Small intestine (tissue), 7 donors: ENCODE measurements at regions not wholly inside any gene's neighbourhood (a gene's known extent, or its start where the extent isn't known, plus 50 kb on each side); places are given as distances from the start of the nearest gene placed in this dataset.

Experiments used
- DNase-seq, 2 donors: peaks; one replicate each; pipeline versions ENCODE4 v3.0.0 to v3.0.0-alpha.2; 2013
- FAIRE-seq: peaks from 2 replicates; lab custom pipeline; 2012; peaks lifted over from hg19 to GRCh38; lab: Jason Lieb, UNC
- H3K27ac ChIP-seq, 3 donors: one replicate each; pipeline ENCODE4 v1.5.1; 2013; ENCODE audit warnings: low read length in 2 of 3, mild to moderate bottlenecking in 2 of 3, control low read depth in 1 of 3, inconsistent platforms in 1 of 3, low read depth in 1 of 3, moderate library complexity in 1 of 3
- H3K27me3 ChIP-seq, 3 donors: one replicate each; pipeline ENCODE4 v1.6.1; 2013; ENCODE audit warnings: low read length in 3 of 3, inconsistent platforms in 1 of 3; ENCODE audit not compliant: control insufficient read depth in 3 of 3, insufficient read depth in 3 of 3
- H3K36me3 ChIP-seq, 3 donors: one replicate each; pipeline ENCODE4 v1.6.1; 2013; ENCODE audit warnings: low read length in 3 of 3, inconsistent platforms in 1 of 3, low read depth in 1 of 3, mild to moderate bottlenecking in 1 of 3, moderate library complexity in 1 of 3; ENCODE audit not compliant: control insufficient read depth in 3 of 3, insufficient read depth in 2 of 3
- H3K4me1 ChIP-seq, 3 donors: one replicate each; pipeline ENCODE4 v1.6.1; 2013; ENCODE audit warnings: low read length in 2 of 3, inconsistent platforms in 1 of 3, low read depth in 1 of 3, mild to moderate bottlenecking in 1 of 3, moderate library complexity in 1 of 3; ENCODE audit not compliant: control insufficient read depth in 3 of 3, insufficient read depth in 2 of 3
- H3K4me3 ChIP-seq, 3 donors: one replicate each; pipeline ENCODE4 v1.5.1; 2013; ENCODE audit warnings: low read length in 3 of 3, control low read depth in 1 of 3, inconsistent platforms in 1 of 3, low read depth in 1 of 3, mild to moderate bottlenecking in 1 of 3, moderate library complexity in 1 of 3
- H3K9me3 ChIP-seq, 2 donors: one replicate each; pipeline ENCODE4 v1.6.1; 2013; ENCODE audit warnings: low read depth in 1 of 2, low read length in 1 of 2; ENCODE audit not compliant: control insufficient read depth in 2 of 2, insufficient read depth in 1 of 2
- WGBS, 3 donors: extraction: QIAGEN DNeasy Blood & Tissue Kit; methylation state at CpG; one replicate each; pipeline ENCODE4 v1.1.7; 2013; 5-methylcytosine and 5-hydroxymethylcytosine counted together
- donor health status: healthy with polysubstance abuse.
- donor health status: control.
- donor health status: control.
- donor health status: Bipolar disorder and iron deficiency.
- donor health status: healthy.

GRCh38 chr1:108071601-108072000, 106.6 kb upstream of the VAV3 start:
- Histone ChIP-seq H3K4me1 (no peaks in the 10 kb centered on the region), H3K27ac (no peak overlapping the region), H3K4me3 (no peak overlapping the region), H3K36me3 (no peaks in the 10 kb centered on the region), H3K9me3 (no peaks in the 10 kb centered on the region), H3K27me3 (no peaks in the 10 kb centered on the region)
- WGBS, 3 donors: 83 to 88% (median 87%) methylated on average over 2 of the region's 2 CpGs
- DNase-seq (no peak), FAIRE-seq (no peak)

- H3K27ac ChIP-seq: no peak overlapping the region
- no peak for FAIRE-seq
- WGBS, 3 donors: 70 to 79% (median 72%) methylated on average over 2 of the region's 2 CpGs
- no peaks in the 10 kb centered on the region for H3K9me3 ChIP-seq
- no peak for DNase-seq
- no peaks in the 10 kb centered on the region for H3K36me3 ChIP-seq
- H3K4me1 ChIP-seq: no peaks in the 10 kb centered on the region
- no peak overlapping the region for H3K4me3 ChIP-seq
- H3K27me3 ChIP-seq: no peaks in the 10 kb centered on the region
These were observed 105.7 kb upstream of the VAV3 start for GRCh38 chr1:108070662-108071061.

GRCh38 chr1:108067884-108068540, 103.0 kb upstream of the VAV3 start:
- DNase-seq (no peak), FAIRE-seq (no peak)
- Histone ChIP-seq H3K4me1 (no peaks in the 10 kb centered on the region), H3K27ac (no peak overlapping the region), H3K4me3 (no peak overlapping the region), H3K36me3 (no peaks in the 10 kb centered on the region), H3K9me3 (no peaks in the 10 kb centered on the region), H3K27me3 (no peaks in the 10 kb centered on the region)
- 59 to 62% (median 60%) methylated on average over 2 of the region's 2 CpGs for WGBS, 3 donors

- Histone ChIP-seq H3K4me3 (no peak overlapping the region), H3K27ac (no peak overlapping the region), H3K36me3 (no peaks in the 10 kb centered on the region), H3K4me1 (no peaks in the 10 kb centered on the region), H3K9me3 (peaks cover 0 to under 1% of the 10 kb centered on the region in 2 donors), H3K27me3 (no peaks in the 10 kb centered on the region)
- no peak for DNase-seq
- 93 to 96% (median 94%) methylated on average over 1 of the region's 1 CpG for WGBS, 3 donors
- FAIRE-seq: no peak
These were observed 101.8 kb upstream of the VAV3 start for GRCh38 chr1:108066808-108067207.

- Histone ChIP-seq H3K9me3 (peaks cover 0 to 3% of the 10 kb centered on the region in 2 donors), H3K27me3 (no peaks in the 10 kb centered on the region), H3K4me1 (no peaks in the 10 kb centered on the region), H3K36me3 (no peaks in the 10 kb centered on the region), H3K4me3 (no peak overlapping the region), H3K27ac (no peak overlapping the region)
- 46 to 94% (median 48%) methylated on average over 1 of the region's 1 CpG for WGBS, 3 donors
- FAIRE-seq: no peak
- DNase-seq: no peak
These were observed 99.3 kb upstream of the VAV3 start for GRCh38 chr1:108064255-108064654.

- Histone ChIP-seq H3K4me3 (no peak overlapping the region), H3K27me3 (no peaks in the 10 kb centered on the region), H3K27ac (no peak overlapping the region), H3K4me1 (no peaks in the 10 kb centered on the region), H3K9me3 (peaks cover 0 to 3% of the 10 kb centered on the region in 2 donors), H3K36me3 (no peaks in the 10 kb centered on the region)
- FAIRE-seq: no peak
- no peak for DNase-seq
- WGBS, 3 donors: 78 to 95% (median 84%) methylated on average over 1 of the region's 1 CpG
These were observed 98.7 kb upstream of the VAV3 start for GRCh38 chr1:108063703-108064102.

- no peaks in the 10 kb centered on the region for H3K36me3 ChIP-seq
- FAIRE-seq: no peak
- WGBS, 3 donors: 31 to 64% (median 64%) methylated on average over 2 of the region's 2 CpGs
These were observed 95.0 kb upstream of the VAV3 start for GRCh38 chr1:108059945-108060344.

GRCh38 chr1:108057541-108057940, 92.6 kb upstream of the VAV3 start:
- no peaks in the 10 kb centered on the region for H3K36me3 ChIP-seq
- H3K4me3 ChIP-seq: no peak overlapping the region
- 68 to 83% (median 78%) methylated on average over 3 of the region's 3 CpGs for WGBS, 3 donors
- no peak for FAIRE-seq
- DNase-seq: peak; percentile 15 to 52
- no peaks in the 10 kb centered on the region for H3K27me3 ChIP-seq
- peaks cover 0 to 4% (median 2%) of the 10 kb centered on the region in 3 donors for H3K4me1 ChIP-seq
- peaks cover 0 to 3% of the 10 kb centered on the region in 2 donors for H3K9me3 ChIP-seq
- no peak overlapping the region for H3K27ac ChIP-seq

More at GRCh38 chr1:108059945-108060344, 95.0 kb upstream of the VAV3 start:
- Histone ChIP-seq H3K27me3 (no peaks in the 10 kb centered on the region), H3K9me3 (peaks cover 0 to 3% of the 10 kb centered on the region in 2 donors), H3K4me3 (no peak overlapping the region), H3K27ac (no peak overlapping the region), H3K4me1 (no peaks in the 10 kb centered on the region)
- DNase-seq: no peak
